ENCODE measurements at regions not wholly inside any gene's neighbourhood (a gene's known extent, or its start where the extent isn't known, plus 50 kb on each side); places are given as distances from the start of the nearest gene placed in this dataset.
A peak's percentile ranks its signal among the peaks of the same experiment; 100 is the strongest.

DNA sequence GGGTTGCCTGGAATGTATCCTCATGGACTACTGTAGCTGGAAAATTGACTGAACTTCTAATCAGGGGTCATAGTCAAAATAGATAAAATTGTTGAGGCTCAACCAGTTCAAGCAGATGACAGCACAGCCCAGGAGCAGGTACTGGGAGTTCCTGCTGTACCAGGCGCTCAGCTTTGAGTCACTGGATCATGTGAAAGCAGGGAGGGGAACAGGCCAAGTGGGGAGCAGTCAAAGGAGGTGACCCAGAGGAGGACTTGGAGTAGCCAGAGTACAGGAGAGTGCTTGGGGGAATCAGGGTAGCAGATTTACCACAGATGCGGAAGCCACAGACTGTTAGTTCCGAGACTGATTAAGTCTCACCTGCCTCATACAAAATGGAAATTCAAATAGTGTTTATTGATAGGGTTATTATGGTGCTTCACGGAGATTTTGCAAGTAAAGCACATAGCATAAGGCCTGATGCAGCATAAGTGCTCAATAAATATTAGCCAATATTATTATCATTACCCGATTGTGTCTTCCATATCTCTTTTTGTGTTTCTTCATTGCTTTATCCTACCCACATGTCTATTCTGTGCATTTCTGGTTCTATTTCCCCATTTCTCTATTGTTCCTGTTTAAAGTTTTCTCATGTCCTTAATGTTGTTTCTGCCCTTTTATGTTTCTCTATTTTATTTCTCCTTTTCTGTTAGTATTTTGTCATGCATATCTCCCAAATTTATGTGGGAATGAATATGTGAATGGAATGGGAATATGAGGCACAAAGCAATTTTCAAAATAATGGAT lies 369.2 kb upstream of the MCTP2 start:
- DNase-seq, result no peak

DNA sequence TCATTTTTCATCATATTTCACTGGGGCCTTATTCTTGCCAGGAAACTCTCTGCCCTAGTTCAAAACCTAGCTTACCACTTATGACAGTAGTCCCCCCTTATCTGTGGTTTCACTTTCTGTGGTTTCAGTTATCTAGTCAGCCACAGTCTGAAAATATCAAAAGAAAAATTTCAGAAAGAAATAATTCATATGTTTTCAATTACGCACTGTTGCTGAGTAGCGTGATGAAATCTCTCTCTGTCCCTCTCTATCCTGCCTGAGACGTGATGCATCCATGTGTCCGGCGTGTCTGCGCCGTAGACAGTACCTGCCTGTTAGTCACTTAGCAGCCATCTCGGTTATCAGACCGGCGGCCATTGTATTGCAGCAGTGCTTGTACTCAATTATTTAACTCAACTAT lies 369.9 kb upstream of the MCTP2 start:
- no peak for DNase-seq

DNA sequence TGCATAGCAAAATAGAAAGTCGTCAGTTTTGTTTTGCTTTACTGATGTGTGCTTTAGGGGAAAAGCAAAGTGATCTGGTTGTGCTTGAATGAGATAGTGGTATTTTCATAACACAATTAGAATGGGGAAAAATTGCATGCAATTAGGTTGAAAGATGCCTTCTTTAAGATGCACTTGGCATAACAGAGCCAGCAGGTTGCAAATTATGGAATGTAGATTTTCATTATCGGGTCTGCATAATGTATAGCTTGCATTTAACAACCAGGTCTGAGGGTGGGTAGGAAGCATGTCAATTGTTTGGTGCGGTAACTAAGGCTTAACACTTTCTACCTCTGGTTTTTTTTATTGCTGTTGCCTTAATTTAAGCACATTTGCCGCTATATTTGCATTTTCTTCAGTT lies 370.7 kb upstream of the MCTP2 start:
- no peak for DNase-seq

DNA sequence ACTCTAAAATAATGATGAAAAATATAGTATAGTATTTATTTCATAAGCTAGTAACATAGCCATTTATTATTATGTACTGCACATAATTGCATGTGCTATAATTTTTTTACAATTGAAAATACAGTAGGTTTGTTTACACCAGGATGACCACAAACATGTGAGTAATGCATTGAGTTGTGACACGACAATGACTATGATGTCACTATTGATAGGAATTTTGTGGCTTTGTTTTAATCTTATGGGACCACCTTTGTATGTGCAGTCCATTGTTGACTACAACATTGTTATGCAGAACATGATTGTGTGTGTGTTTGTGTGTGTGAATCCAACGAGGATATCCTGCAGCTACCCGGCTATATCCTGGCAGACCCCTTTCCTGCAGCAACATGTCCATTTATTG lies 372.2 kb upstream of the MCTP2 start:
- no peak for DNase-seq

DNA sequence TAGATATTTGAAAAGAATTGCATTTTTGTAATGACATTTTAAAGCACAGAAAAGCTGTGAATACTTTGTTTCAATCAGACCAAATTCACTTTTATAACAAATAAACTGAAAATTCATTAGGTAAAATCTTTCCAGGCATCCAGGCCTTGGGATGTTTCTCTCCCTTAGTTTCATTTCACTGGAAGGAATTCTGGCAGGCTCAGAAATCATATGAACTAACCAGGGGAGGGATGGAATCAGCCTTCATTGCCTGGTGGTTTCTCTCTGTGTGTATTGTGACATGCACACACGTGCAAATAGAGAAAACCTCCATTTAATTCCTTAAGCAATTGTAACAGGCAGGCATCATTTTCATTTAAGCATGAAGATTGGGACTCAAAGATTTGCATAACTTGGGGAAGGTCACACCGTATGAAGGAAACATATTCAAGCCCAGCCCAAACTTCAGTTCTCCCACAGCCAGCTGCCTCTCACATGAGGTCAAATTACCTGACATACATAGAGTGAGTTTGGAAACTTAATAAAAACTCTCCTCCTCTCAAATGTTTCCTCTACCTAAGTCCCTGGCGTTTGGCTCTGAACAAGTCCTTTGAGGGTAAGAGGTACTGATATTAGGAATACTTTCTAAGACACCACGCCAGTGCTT lies 376.1 kb upstream of the MCTP2 start:
- no peak for DNase-seq

DNA sequence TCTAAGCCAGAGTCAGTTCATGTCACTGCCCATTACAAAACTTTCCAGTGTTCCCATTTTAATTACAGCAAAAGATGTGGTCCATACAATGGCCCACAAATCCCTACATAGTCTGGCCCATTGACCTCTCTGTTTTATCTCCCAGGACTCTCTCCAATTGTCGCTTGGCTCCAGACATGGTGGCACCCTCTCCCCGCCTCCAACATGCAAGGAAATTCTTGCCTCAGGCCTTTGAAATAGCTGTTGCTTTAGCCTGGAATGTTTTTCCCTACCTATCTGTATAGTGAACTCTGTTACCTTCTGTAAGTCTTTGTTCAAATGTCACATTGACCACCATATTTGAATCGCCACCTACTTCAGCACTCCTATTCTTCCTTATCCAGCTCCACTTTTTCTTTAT lies 377.3 kb upstream of the MCTP2 start:
- DNase-seq, result no peak

DNA sequence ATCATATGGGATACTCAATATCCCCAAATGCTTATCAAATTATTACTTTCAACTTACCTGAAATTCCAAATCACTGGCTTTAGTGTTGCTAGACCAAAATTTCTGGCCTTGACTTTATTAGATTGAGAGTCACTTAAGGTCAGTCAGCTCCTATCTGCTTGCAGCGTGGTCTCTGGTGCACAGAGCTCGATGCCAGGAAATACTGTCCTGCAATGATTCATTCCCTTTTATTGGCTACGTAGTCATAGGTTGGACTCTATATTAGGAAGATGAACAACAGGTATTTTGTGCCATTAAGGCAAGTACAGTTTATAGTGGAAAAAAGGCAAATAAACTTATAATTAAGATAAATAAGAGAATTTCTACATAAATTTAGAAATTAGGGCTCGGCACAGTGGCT lies 378.6 kb upstream of the MCTP2 start:
- no peak for DNase-seq

DNA sequence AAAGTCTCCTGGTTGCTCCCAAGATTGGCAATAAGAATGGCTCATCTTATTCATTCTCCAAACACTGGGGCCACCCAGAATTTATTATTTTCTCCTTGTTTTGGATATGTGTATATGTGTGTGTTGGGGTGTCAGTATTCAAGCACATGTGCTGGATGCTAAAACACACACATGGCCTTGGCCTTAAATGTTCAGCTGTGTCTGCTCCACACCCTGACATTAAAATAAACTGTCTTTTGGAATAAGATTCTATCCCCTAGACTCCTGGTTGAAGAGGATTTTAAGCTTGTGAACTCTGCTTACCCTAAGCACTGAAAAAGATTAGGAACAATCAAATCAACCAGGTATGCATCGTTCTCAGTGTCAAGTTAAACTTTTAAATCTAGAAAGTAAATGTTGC lies 382.9 kb upstream of the MCTP2 start:
- no peak for DNase-seq

DNA sequence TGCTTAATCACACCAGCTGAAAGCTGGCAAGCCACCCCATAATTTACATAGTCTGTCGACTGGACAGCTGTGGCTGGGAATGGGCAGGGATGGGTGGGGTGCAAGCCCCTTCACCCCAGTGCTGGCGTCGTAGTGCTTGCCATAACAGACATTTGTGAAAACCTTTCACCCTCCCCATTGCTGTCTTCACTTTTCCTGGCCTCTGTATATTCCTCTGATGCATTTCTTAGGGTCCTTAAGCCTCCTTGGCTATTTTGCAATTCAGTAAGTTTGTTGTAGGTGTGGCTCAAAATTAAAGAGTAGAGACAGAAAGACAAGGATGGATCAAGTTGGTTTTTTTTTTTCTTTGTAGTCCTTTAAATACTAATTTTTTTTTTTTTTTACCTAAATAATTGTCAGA lies 383.3 kb upstream of the MCTP2 start:
- no peak for DNase-seq

DNA sequence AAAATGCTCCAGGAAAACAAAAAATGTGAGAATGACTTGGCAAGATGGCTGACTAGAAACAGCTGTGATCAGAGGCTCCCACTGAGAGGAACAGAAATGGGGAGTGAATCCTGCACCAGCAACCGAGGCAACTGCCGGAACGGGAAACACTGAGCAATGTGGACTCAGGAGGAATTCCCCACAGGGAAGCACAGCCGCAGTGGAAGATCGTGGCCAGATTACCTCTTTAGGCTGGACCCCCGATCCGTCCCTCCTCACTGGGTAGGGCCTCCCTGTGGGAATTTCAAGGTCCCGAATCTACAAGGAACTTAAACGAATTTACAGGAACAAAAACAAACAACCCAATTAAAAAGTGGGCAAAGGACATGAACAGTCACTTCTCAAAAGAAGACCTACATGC lies 385.2 kb upstream of the MCTP2 start:
- no peak for DNase-seq

DNA sequence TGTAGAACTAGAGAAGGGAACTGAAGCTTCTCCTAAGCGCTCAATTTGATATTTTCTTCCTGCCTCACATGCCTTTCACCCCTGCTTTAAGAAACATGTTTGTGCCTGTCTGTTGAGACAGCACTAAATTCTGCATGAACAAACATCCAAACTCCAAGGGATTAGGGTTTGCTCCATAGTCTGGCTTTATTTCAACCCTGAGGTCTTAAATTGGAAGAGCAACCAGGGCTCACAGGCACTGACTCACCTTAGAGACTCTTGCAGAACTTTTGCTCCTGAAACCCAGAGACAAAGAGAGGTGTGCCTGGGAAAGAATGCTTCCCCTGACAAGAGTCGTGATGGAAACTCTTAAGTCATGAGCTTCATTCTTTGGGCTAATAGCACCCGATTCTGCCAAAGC lies 393.9 kb upstream of the MCTP2 start:
- no peak for DNase-seq

DNA sequence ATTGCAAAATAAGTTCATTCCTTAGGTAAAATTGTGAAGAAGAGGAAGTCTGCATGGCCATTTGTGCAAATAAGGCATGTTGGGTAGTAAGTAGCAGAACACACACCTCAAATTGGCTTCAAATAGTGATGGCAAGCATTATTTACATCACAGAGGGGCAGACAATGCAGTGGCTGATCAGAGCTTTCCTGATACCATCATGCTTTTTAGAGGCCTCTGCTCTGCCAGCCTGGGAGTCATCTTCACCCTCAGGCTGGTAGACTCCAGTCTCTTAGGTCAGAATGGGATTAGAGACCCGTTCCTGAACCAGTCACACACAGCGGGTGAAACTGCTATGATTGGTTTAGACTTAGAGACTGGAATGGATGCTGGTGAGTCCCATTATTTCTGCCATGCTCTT lies 396.0 kb upstream of the MCTP2 start:
- no peak for DNase-seq

DNA sequence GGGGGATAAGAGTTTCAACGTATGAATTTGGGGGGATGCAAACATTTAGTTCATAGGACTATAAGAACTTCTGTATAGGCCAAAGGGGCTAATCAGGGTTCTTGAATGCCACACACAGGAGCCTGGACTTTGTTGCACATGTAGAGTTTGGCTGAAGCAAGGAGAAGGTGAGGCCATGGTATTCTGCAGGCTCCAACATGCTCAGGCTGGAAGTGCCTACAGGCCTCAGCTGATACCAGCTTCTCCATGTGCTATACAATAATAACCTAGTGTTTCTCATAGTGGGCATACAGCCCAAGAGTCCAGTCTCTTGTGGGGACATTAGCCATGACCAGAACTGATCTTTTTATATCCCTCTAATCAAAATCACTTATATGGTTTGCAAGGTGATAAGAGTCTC lies 399.7 kb upstream of the MCTP2 start:
- no peak for DNase-seq

DNA sequence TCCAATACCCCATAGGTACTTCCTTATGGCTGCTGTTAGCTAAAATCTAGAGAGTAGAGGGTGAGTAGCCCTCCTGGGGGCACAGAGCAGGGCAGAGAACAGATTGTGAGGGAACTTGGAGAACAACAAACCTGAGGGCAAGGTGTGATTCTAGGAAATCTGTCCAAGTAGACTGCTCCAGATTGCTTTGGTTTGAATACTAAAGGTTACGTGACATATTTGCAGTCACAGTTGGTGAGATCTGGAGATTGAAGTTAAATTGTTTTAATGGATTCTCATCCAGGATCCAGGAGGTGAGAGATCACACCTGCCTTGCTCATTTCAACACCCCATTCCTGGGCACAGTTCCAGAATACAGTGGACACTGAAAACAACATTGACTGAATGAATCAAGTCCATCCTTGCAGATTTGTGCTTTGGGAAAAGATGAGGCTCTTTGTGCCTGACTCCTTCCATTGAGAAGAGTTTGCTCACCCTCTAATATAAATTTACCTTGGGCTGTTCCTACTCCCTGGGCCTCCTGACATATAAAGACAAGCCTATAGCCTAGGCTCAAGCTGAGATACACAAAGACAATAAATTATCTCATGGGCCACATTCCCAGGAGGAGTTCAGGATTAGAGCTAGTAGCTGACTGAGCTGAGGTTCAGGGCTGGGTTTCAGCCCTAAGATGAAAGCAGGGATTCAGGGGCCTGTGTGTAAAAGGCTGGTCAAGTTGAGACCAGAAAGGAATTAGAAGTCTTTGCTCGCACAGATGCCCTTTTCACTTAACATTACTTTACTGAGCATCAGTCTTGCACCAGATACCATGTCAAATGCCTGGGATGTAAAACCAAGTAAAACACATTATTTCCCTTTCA lies 400.9 kb upstream of the MCTP2 start:
- peak; percentile 22 for DNase-seq

DNA sequence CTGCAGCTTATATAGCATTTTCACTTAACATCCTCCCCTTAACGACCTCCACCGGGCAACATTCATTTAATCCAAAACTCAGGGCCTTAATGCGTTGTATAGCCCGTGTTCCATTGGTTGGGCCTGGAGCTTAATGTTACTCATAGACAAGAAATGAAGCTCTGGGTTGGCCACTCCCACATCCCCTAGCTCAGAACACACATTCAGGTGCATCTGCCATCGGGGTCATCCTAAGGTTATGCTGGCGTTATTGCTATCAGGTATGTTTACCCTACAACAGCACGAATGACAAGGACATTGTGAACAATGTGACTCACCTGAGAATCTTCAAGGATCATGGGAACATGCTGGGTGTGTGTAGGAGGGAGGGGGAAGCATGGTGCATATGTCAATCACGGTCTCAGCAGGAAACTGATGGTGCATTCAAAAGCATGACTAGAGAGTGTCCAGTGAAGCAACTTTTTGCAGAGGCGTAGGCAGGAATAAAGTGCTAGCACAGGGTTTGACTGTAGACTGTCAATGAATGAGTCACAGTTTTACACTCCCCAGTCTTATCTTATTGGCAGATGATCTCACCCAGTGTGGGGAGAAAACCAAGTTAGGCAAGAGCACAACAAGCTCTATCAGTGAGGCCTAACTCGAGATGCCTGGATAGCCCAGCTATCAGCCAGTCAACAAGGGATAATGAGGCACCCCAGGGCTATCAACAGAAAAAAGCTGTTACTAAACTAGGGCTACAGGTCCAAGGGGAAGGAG lies 402.1 kb upstream of the MCTP2 start:
- no peak for DNase-seq

DNA sequence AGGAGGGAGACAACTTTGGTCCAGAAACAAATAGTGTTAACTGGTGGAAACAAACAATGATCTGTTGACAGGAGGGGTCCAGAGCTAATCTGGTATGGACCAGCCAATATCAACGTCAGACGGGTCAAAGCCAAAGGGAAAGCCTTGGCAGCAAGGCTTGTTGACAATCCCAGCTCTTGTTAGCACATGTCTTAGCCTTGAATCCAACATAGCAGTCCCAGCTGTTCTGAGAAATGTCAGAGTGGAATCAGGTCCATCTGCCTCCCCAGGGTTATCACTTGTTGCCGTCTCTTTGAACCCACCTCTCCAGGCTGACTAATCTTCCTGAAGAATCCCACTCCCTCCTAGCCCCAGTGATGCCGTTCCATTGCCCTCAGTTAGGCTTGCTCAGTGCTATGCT lies 404.6 kb upstream of the MCTP2 start:
- DNase-seq, result no peak

DNA sequence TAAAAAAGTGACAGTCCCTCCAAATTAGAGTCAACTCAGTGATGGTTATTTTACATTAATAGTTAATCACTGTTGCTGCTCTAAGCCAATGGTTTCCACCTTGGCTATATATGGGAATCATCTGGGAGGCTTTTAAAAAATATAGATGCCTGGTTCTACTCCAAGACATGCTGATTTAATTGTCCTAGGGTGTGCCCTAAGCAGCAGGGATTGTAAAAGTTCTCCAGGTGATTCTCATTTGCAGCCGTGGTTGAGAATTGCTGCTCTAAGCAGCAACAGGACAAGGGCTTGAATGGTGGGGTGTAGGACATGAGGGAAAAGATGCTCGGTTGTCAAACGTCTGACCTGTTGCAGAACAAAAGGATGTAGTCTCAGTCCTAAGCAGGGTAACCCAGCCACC lies 405.1 kb upstream of the MCTP2 start:
- no peak for DNase-seq

DNA sequence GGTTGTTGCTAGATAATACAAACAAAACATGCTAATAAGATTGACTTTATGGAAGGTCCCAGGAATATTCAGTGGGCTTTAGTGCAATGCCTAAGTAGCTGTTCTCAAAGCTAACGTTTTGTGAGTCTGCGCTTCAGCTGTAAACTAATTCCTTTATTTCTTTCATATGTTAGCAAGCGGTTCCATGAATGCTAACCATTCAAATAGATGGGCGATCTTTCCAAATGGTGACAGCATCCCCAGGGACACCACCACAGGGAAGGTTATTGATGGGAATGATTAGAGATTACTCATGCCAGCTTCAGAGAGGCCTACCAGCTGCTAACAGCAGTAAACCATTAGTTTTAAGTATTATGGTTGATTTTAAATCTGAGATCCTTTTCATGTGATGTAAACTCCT lies 405.7 kb upstream of the MCTP2 start:
- DNase-seq, result no peak

DNA sequence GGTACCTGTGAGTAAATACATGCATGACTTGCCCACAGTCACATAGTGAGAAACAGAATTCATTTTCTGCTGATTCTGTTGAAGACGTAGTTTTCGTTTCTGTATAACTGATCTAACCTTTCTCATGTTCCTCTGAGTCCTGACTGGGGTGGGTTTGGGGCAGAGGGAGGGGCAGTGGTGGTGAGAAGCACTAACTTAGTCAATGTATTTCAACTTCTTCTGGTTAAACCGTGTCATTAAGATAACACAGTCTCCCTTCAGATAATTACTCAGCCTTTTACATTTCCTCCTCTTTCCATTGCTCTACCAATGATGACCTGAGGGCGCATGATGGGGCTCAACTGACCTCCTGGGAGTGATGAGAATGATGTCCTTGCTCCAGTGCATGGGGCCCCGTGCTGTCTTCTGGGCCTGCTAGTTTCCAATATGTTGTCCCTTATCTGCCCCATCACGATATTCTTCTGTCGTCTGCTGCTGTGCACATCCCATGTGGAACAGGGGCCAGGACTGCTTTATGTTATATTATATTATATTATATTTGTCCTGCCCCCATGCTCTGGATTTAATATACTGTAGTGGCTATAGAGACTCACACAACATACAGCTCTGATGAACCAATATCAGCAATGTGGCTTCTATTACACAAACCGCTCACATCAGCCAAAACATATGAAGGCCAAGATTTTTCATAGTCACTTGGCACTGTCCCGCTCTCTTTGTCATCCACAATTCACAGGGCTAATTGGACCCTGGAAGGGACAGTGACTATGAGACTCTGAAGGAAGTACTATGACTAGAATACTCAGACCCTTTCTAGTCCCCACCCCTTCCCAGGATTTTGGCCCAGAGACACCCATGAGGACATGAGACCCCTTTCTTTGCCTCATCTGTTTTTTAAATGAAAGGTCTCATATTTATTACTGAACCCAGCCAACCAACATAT lies 407.1 kb upstream of the MCTP2 start:
- DNase-seq, result no peak

DNA sequence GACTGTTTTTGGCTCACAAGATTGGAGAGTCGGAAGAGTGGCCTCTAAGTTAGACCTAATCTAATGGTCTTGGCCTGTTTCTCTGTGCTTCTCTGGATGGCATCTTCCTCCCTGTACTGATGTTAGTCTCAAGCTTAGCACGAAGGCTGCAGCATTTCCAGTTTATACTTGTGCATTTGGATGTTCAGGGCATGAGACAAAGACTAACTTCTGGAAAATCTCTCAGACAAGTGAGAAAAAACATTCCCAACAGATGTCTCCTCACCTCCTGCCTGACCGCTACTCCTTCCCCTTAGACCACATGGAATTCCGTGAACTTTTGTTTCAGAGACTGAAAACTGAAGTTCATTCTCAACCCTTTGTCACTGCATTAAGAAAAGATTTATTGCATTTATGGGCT lies 410.8 kb upstream of the MCTP2 start:
- DNase-seq, result no peak

DNA sequence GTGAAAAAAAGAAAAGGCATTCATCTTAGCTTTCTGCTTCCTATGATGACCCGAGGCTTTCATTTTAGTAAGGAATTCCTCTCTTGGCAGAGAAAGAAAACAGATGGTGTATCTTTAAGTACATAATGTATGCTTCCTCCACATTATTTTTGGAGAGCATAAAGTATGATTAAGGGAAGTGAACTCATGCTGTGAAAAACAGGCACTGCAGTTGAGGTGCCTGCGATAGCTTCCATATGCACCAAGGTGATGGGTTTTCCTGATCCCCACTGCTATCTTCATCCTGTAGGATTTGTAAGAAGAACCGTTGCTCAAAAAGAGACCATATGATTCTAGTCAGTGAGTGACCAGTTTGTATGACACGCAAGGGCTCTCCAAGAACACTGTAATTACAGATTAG lies 411.5 kb upstream of the MCTP2 start:
- no peak for DNase-seq

DNA sequence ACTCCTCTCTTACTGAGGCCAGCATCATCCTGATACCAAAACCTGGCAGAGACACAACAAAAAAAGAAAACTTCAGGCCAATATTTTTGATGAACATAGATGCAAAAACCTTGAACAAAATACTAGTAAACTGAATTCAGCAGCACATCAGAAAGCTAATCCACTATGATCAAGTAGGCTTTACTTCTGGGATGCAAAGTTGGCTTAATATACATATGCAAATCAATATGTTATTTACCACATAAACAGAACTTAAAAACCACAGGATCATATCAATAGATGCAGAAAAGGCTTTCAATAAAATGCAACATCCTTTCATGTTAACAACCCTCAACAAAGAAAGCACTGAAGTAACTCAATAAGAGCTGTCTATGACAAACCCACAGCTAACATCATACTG lies 414.5 kb upstream of the MCTP2 start:
- DNase-seq, result no peak

Data from NCI-H774 (cell line).